Lower leg skin (tissue), 3 donors: ENCODE measurements at regions not wholly inside any gene's neighbourhood (a gene's known extent, or its start where the extent isn't known, plus 50 kb on each side); places are given as distances from the start of the nearest gene placed in this dataset.

ENCODE experiments used
- CTCF ChIP-seq, 3 donors: fragments of 450-650 bp; IDR thresholded peaks; one replicate each; pipeline ENCODE4 v1.5.1; 2016; ENCODE audit warnings: antibody characterized with exemption in 3 of 3, mild to moderate bottlenecking in 3 of 3, moderate library complexity in 2 of 3
- POLR2A ChIP-seq, 2 donors: fragments of 450-650 bp; IDR thresholded peaks; one replicate each; pipeline ENCODE4 v1.6.1; 2016 to 2017; ENCODE audit warnings: antibody characterized with exemption in 2 of 2, mild to moderate bottlenecking in 1 of 2, moderate library complexity in 1 of 2

GRCh38 chr3:102059145-102059943 is 210.0 kb downstream of the NFKBIZ start:
- no peak for TF ChIP-seq CTCF (IDR thresholded peaks at IDR 0.05)
- TF ChIP-seq POLR2A (IDR thresholded peaks at IDR 0.05) = no peak
